Astrocyte (in vitro differentiated cells and primary cell): ENCODE measurements at regions not wholly inside any gene's neighbourhood (a gene's known extent, or its start where the extent isn't known, plus 50 kb on each side); places are given as distances from the start of the nearest gene placed in this dataset.
"Not testable (repeated sequence)": the region's sequence is repeated elsewhere in the genome, so short reads cannot be mapped to it uniquely, and the experiment has no call there.

Source experiments
- DNase-seq: peaks from one replicate; pipeline ENCODE4 v3.0.0-alpha.2; 2010; ENCODE audit warnings: low read depth
- FAIRE-seq: peaks from 2 replicates; lab custom pipeline; 2011; peaks lifted over from hg19 to GRCh38; lab: Jason Lieb, UNC
- H2AFZ ChIP-seq: 2 replicates; pipeline ENCODE4 v1.6.0; 2012; ENCODE audit warnings: low read depth, low read length, inconsistent platforms
- H3K27ac ChIP-seq: 2 replicates; pipeline ENCODE4 v1.5.1; 2011; ENCODE audit warnings: low read depth, low read length, inconsistent platforms
- H3K27me3 ChIP-seq: 2 replicates; pipeline ENCODE4 v1.6.0; 2011; ENCODE audit warnings: low read length, inconsistent platforms; ENCODE audit not compliant: insufficient read depth
- H3K36me3 ChIP-seq: 2 replicates; pipeline ENCODE4 v1.5.1; 2011; ENCODE audit warnings: low read length, inconsistent platforms; ENCODE audit not compliant: insufficient read depth
- H3K4me1 ChIP-seq: 2 replicates; pipeline ENCODE4 v1.5.1; 2011; ENCODE audit warnings: low read length, inconsistent platforms; ENCODE audit not compliant: insufficient read depth
- H3K4me2 ChIP-seq: 2 replicates; pipeline ENCODE4 v1.6.0; 2012; ENCODE audit warnings: low read length, inconsistent platforms
- H3K4me3 ChIP-seq: 2 replicates; pipeline ENCODE4 v1.5.1; 2011; ENCODE audit warnings: low read depth, mild to moderate bottlenecking, low read length, inconsistent platforms; ENCODE audit not compliant: insufficient read depth
- H3K79me2 ChIP-seq: 2 replicates; pipeline ENCODE4 v1.6.0; 2012; ENCODE audit warnings: mild to moderate bottlenecking, low read length, inconsistent platforms; ENCODE audit not compliant: insufficient read depth
- H3K9ac ChIP-seq: 2 replicates; pipeline ENCODE4 v1.6.0; 2012; ENCODE audit warnings: mild to moderate bottlenecking, low read length, inconsistent platforms
- H3K9me3 ChIP-seq: 2 replicates; pipeline ENCODE4 v1.5.1; 2012; ENCODE audit warnings: low read depth, mild to moderate bottlenecking, low read length, inconsistent platforms; ENCODE audit not compliant: insufficient read depth
- H4K20me1 ChIP-seq: 2 replicates; pipeline ENCODE4 v1.6.0; 2012; ENCODE audit warnings: low read length, inconsistent platforms; ENCODE audit not compliant: insufficient read depth
- H3K27ac Mint-ChIP-seq: one replicate; pipeline ENCODE4 v1.8.0; 2021; ENCODE audit warnings: mild to moderate bottlenecking, mixed read lengths; ENCODE audit not compliant: unreplicated experiment
- H3K27me3 Mint-ChIP-seq: one replicate; pipeline ENCODE4 v1.8.0; 2021; ENCODE audit warnings: low read depth, mixed read lengths; ENCODE audit not compliant: unreplicated experiment
- H3K36me3 Mint-ChIP-seq: one replicate; pipeline ENCODE4 v1.8.0; 2021; ENCODE audit warnings: low read depth, mixed read lengths; ENCODE audit not compliant: unreplicated experiment
- H3K4me1 Mint-ChIP-seq: one replicate; pipeline ENCODE4 v1.8.0; 2021; ENCODE audit warnings: low read depth, mixed read lengths; ENCODE audit not compliant: unreplicated experiment
- H3K4me3 Mint-ChIP-seq: one replicate; pipeline ENCODE4 v1.8.0; 2021; ENCODE audit warnings: mild to moderate bottlenecking, moderate library complexity, mixed read lengths; ENCODE audit not compliant: unreplicated experiment
- H3K9me3 Mint-ChIP-seq: one replicate; pipeline ENCODE4 v1.8.0; 2021; ENCODE audit warnings: mild to moderate bottlenecking, mixed read lengths; ENCODE audit not compliant: unreplicated experiment
- EZH2 ChIP-seq: IDR thresholded peaks from 2 replicates; pipeline ENCODE4 v1.6.1; 2012; ENCODE audit warnings: mild to moderate bottlenecking, low read length, inconsistent platforms; ENCODE audit not compliant: insufficient read depth
- TF ChIP-seq, protein P1 (sequence below): IDR thresholded peaks from 2 replicates; pipeline ENCODE4 v1.5.1; 2011; ENCODE audit warnings: low read depth, mild to moderate bottlenecking, inconsistent platforms, low read length, moderate library complexity; ENCODE audit not compliant: insufficient read depth

DNA sequence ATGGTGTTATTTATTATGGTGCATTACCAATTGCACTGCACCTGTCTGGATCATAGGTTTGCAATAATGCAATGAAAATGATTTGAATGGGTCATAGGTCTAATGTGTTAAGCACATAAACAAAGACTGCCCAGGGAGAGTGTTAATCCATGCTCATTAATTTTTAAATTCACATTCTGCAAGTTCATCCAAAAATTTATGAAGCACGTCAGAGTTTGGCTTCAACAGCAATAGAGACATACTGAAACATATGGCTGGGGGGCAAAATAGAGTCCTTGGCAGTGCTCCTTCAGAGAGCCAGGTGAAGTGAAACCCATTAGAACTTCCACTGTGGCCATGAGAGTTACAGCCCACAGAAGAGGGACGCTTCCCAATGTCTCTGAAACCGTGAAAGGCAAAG, 441.1 kb downstream of the POM121L12 start:
- Mint-ChIP-seq H3K36me3 (no peaks in the 10 kb centered on the region), H3K4me3 (no peak overlapping the region), H3K27me3 (no peaks in the 10 kb centered on the region), H3K9me3 (no peaks in the 10 kb centered on the region), H3K4me1 (peaks cover 5% of the 10 kb centered on the region), H3K27ac (no peak overlapping the region)
- no peaks in the 10 kb centered on the region for H3K4me1 ChIP-seq
- TF ChIP-seq EZH2, result no peak
- TF ChIP-seq, protein P1, sequence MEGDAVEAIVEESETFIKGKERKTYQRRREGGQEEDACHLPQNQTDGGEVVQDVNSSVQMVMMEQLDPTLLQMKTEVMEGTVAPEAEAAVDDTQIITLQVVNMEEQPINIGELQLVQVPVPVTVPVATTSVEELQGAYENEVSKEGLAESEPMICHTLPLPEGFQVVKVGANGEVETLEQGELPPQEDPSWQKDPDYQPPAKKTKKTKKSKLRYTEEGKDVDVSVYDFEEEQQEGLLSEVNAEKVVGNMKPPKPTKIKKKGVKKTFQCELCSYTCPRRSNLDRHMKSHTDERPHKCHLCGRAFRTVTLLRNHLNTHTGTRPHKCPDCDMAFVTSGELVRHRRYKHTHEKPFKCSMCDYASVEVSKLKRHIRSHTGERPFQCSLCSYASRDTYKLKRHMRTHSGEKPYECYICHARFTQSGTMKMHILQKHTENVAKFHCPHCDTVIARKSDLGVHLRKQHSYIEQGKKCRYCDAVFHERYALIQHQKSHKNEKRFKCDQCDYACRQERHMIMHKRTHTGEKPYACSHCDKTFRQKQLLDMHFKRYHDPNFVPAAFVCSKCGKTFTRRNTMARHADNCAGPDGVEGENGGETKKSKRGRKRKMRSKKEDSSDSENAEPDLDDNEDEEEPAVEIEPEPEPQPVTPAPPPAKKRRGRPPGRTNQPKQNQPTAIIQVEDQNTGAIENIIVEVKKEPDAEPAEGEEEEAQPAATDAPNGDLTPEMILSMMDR, result no peak
- H3K4me3 ChIP-seq, result no peak overlapping the region
- H4K20me1 ChIP-seq, result no peaks in the 10 kb centered on the region
- H2AFZ ChIP-seq, result no peak overlapping the region
- no peaks in the 10 kb centered on the region for H3K79me2 ChIP-seq
- FAIRE-seq, result no peak
- H3K27me3 ChIP-seq, result no peaks in the 10 kb centered on the region
- H3K4me2 ChIP-seq, result no peak overlapping the region
- no peaks in the 10 kb centered on the region for H3K9me3 ChIP-seq
- no peak overlapping the region for H3K9ac ChIP-seq
- H3K27ac ChIP-seq, result no peak overlapping the region
- no peaks in the 10 kb centered on the region for H3K36me3 ChIP-seq
- DNase-seq, result no peak

DNA sequence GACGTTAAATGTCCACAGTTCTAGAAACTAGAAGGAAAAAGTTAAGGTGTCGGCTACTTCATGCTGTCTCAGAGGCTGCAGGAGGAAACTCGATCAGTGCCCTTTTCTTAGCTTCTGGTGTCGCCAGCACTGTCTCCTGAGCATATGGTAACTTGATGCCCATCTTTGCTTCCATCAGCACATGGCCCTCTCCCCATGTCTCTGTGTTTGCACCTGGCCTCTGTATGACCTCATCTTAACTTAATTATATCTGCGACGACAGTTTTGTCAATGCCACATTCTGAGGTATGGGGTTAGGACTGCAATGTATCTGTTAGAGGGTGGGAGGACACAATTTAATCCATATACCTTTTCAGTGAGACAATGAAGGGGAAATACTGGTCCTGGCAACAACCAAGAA, 449.9 kb downstream of the POM121L12 start:
- Histone ChIP-seq H3K9me3 (peaks cover 2% of the 10 kb centered on the region), H3K36me3 (no peaks in the 10 kb centered on the region), H3K27me3 (no peaks in the 10 kb centered on the region), H3K4me3 (no peak overlapping the region), H3K79me2 (no peaks in the 10 kb centered on the region), H3K27ac (no peak overlapping the region), H4K20me1 (no peaks in the 10 kb centered on the region), H3K9ac (no peak overlapping the region), H3K4me2 (no peak overlapping the region), H2AFZ (no peak overlapping the region), H3K4me1 (no peaks in the 10 kb centered on the region)
- Mint-ChIP-seq H3K27ac (no peak overlapping the region), H3K9me3 (no peaks in the 10 kb centered on the region), H3K4me1 (no peaks in the 10 kb centered on the region), H3K27me3 (no peaks in the 10 kb centered on the region), H3K36me3 (no peaks in the 10 kb centered on the region), H3K4me3 (no peak overlapping the region)
- TF ChIP-seq, protein P1, result no peak
- TF ChIP-seq EZH2, result no peak
- FAIRE-seq (no peak), DNase-seq (no peak)

DNA sequence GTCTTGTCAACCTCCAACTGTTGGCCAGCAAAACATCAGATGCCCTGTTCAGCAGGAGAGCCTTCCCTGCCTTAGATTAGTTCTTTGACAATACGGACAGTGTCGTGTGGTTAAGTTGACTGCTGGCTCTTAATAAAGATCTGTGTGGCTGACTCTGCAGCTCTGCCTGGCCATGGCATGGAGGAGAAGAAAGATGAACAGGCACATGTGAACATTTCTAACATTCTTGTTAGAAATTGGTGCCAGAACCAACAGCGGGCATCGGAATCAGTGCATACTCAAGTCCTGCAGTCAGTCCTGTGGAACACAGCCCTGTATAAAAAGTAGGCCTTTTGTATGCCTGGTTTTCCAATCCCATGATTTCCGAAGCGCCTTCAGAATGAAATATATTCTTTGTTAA, 455.6 kb downstream of the POM121L12 start:
- no peaks in the 10 kb centered on the region for H3K9me3 ChIP-seq
- no peaks in the 10 kb centered on the region for H3K4me1 ChIP-seq
- no peak overlapping the region for H3K9ac ChIP-seq
- H2AFZ ChIP-seq, result no peak overlapping the region
- no peak overlapping the region for H3K4me2 ChIP-seq
- H3K4me1 Mint-ChIP-seq, result no peaks in the 10 kb centered on the region
- no peaks in the 10 kb centered on the region for H3K36me3 ChIP-seq
- no peaks in the 10 kb centered on the region for H3K27me3 Mint-ChIP-seq
- no peak overlapping the region for H3K4me3 Mint-ChIP-seq
- H3K9me3 Mint-ChIP-seq, result peaks cover 4% of the 10 kb centered on the region
- no peaks in the 10 kb centered on the region for H3K27me3 ChIP-seq
- H3K4me3 ChIP-seq, result no peak overlapping the region
- DNase-seq (no peak), FAIRE-seq (no peak)
- H3K27ac Mint-ChIP-seq, result no peak overlapping the region
- H4K20me1 ChIP-seq, result no peaks in the 10 kb centered on the region
- H3K36me3 Mint-ChIP-seq, result no peaks in the 10 kb centered on the region
- H3K79me2 ChIP-seq, result no peaks in the 10 kb centered on the region
- no peak for TF ChIP-seq EZH2
- TF ChIP-seq, protein P1, result no peak
- no peak overlapping the region for H3K27ac ChIP-seq

DNA sequence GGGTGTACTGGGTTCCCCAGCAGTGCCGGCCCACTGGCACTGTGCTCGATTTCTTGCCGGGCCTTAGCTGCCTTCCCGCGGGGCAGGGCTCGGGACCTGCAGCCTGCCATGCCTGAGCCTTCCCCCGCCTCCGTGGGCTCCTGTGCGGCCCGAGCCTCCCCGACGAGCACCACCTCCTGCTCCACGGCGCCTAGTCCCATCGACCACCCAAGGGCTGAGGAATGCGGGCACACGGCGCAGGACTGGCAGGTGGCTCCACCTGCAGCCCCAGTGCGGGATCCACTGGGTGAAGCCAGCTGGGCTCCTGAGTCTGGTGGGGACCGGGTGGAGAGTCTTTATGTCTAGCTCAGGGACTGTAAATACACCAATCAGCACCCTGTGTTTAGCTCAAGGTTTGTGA, 459.7 kb downstream of the POM121L12 start:
- H3K9ac ChIP-seq, H3K9me3 Mint-ChIP-seq, H3K27me3 ChIP-seq, H3K4me2 ChIP-seq, H3K4me3 Mint-ChIP-seq, H3K4me1 Mint-ChIP-seq, H3K79me2 ChIP-seq, H3K4me1 ChIP-seq, H2AFZ ChIP-seq, FAIRE-seq, H3K27ac Mint-ChIP-seq, H3K36me3 Mint-ChIP-seq, H3K27me3 Mint-ChIP-seq, H3K36me3 ChIP-seq, H3K27ac ChIP-seq, H4K20me1 ChIP-seq, H3K9me3 ChIP-seq, H3K4me3 ChIP-seq, DNase-seq: not testable (repeated sequence)
